ENCODE measurements at regions not wholly inside any gene's neighbourhood (a gene's known extent, or its start where the extent isn't known, plus 50 kb on each side); places are given as distances from the start of the nearest gene placed in this dataset.

DNA sequence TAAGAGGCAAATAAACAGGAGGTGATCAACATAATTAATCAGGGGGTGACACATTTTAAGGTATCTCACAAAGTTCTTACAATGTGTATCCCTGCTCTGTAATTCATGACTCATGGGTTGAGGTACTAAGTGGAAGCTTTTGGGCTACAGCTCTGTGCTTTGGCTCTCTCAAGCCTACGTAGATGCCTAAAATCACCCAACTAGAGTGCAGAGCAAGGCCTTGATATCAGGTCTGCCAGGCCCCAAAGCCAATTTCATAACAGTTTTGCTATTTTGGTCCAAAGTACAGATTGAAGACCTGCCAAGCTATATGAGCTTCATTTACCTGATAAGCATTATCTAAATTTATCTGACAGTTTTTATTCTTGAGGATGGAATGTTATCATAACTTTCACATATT is 175.3 kb upstream of the BET1 start:
- no peaks in the 10 kb centered on the region for H3K36me3 ChIP-seq (ENCODE audit: insufficient read depth, low read length)
- no peaks in the 10 kb centered on the region for H3K9me3 ChIP-seq (ENCODE audit: low read length)
- peaks cover 4% of the 10 kb centered on the region for H3K4me1 ChIP-seq (ENCODE audit: insufficient read depth, low read length, poor library complexity, severe bottlenecking)
- TF ChIP-seq EZH2phosphoT487 (IDR thresholded peaks at IDR 0.05; ENCODE audit: borderline replicate concordance, low read depth, low read length), result no peak
- TF ChIP-seq, protein P1, sequence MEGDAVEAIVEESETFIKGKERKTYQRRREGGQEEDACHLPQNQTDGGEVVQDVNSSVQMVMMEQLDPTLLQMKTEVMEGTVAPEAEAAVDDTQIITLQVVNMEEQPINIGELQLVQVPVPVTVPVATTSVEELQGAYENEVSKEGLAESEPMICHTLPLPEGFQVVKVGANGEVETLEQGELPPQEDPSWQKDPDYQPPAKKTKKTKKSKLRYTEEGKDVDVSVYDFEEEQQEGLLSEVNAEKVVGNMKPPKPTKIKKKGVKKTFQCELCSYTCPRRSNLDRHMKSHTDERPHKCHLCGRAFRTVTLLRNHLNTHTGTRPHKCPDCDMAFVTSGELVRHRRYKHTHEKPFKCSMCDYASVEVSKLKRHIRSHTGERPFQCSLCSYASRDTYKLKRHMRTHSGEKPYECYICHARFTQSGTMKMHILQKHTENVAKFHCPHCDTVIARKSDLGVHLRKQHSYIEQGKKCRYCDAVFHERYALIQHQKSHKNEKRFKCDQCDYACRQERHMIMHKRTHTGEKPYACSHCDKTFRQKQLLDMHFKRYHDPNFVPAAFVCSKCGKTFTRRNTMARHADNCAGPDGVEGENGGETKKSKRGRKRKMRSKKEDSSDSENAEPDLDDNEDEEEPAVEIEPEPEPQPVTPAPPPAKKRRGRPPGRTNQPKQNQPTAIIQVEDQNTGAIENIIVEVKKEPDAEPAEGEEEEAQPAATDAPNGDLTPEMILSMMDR (conservative IDR thresholded peaks at IDR 0.05; ENCODE audit: low read length), result no peak
- H3K79me2 ChIP-seq (ENCODE audit: insufficient read depth, low read depth, low read length), result no peaks in the 10 kb centered on the region
- H3K4me3 ChIP-seq (ENCODE audit: low read depth, low read length, poor library complexity, severe bottlenecking), result no peak overlapping the region
- ChIA-PET POLR2A (interaction anchor here (0.6 to 1.8 kb wide), 3 partner anchors 9 to 1285 kb away, joined by 3 to 4 read pairs (median 3); no protein-coding TSS in a partner anchor), CTCF (ENCODE audit: unreplicated experiment) (no interaction called here)
- no peak overlapping the region for H2AFZ ChIP-seq (ENCODE audit: low read length)
- H4K20me1 ChIP-seq (ENCODE audit: insufficient read depth, low read length), result no peaks in the 10 kb centered on the region
- no peak for DNase-seq (ENCODE audit: low spot score)
- H3K9me2 ChIP-seq (ENCODE audit: insufficient read depth, low read length), result peaks cover 4% of the 10 kb centered on the region; the same call in 1 of the 2 replicates
- H3K27ac ChIP-seq (ENCODE audit: low read depth, low read length, poor library complexity, severe bottlenecking), result no peak overlapping the region
- intact Hi-C loops (cut with micrococcal nuclease; ENCODE audit: unreplicated experiment), result no loop called here
- no TSS peak for BruUV-seq (replicated peaks)
- H3K4me2 ChIP-seq (ENCODE audit: low read length), result no peak overlapping the region

DNA sequence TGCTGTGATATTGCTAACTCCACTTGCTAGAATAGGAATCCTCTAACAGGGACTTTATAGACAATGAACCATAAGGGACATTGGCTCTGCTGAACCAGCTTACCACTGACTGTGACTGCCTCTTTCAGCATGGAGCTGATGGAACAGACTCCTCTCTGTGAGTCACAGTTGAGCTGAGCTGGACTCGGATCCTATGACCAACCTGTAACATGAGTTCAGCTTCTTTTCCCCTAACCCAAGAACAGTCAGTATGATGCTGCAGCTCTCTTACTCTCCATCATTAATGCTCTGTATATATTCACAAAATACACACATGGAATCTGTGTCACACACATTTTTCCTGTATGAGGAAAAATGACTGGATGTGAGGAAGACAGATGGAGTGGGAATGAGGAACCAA is 177.9 kb upstream of the BET1 start:
- Histone ChIP-seq H3K4me2 (ENCODE audit: low read length) (no peak overlapping the region), H3K4me1 (ENCODE audit: insufficient read depth, low read length, poor library complexity, severe bottlenecking) (no peaks in the 10 kb centered on the region), H3K36me3 (ENCODE audit: insufficient read depth, low read length) (no peaks in the 10 kb centered on the region), H3K79me2 (ENCODE audit: insufficient read depth, low read depth, low read length) (no peaks in the 10 kb centered on the region), H3K9me3 (ENCODE audit: low read length) (no peaks in the 10 kb centered on the region), H3K4me3 (ENCODE audit: low read depth, low read length, poor library complexity, severe bottlenecking) (no peak overlapping the region), H3K9me2 (ENCODE audit: insufficient read depth, low read length) (no peaks in the 10 kb centered on the region), H4K20me1 (ENCODE audit: insufficient read depth, low read length) (no peaks in the 10 kb centered on the region), H3K27ac (ENCODE audit: low read depth, low read length, poor library complexity, severe bottlenecking) (no peak overlapping the region), H2AFZ (ENCODE audit: low read length) (no peak overlapping the region)
- TF ChIP-seq, protein P1 (conservative IDR thresholded peaks at IDR 0.05; ENCODE audit: low read length), result no peak
- TF ChIP-seq EZH2phosphoT487 (IDR thresholded peaks at IDR 0.05; ENCODE audit: borderline replicate concordance, low read depth, low read length), result no peak
- no TSS peak for BruUV-seq (replicated peaks)
- CTCF ChIA-PET (ENCODE audit: unreplicated experiment), result interaction anchor here (0.5 to 1.1 kb wide), 2 partner anchors 14 to 116 kb away, joined by 3 to 5 read pairs; no protein-coding TSS in a partner anchor
- no peak for DNase-seq (ENCODE audit: low spot score)
- intact Hi-C loops (cut with micrococcal nuclease; ENCODE audit: unreplicated experiment), result no loop called here
- POLR2A ChIA-PET, result interaction anchor here (1.0 kb wide), 1 partner anchor 17 kb away, joined by 4 read pairs; no protein-coding TSS in a partner anchor

DNA sequence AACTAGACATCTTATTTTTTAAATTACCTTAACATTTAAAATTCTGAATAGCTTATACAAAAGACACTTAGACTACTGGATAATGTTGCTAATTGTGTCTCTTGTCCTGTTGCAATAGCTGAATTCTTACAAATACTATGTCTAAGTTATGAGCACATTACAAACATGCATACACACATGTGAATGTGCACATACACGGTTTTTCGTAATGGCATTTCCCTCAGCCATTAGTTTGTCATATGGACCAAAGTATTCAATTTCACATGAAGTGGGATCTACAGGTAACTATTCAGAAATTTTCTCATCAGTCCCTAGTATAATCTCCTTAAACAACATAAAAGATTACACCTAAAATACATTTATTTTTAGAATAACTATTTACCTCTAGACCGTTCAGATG is 178.6 kb upstream of the BET1 start:
- no peak for DNase-seq (ENCODE audit: low spot score)
- H3K9me3 ChIP-seq (ENCODE audit: low read length), result no peaks in the 10 kb centered on the region
- H3K9me2 ChIP-seq (ENCODE audit: insufficient read depth, low read length), result no peaks in the 10 kb centered on the region
- CTCF ChIA-PET (ENCODE audit: unreplicated experiment), result interaction anchor here (1.1 kb wide), 1 partner anchor 15 kb away, joined by 3 read pairs; no protein-coding TSS in a partner anchor
- intact Hi-C loops (cut with micrococcal nuclease; ENCODE audit: unreplicated experiment), result no loop called here
- H3K27ac ChIP-seq (ENCODE audit: low read depth, low read length, poor library complexity, severe bottlenecking), result no peak overlapping the region
- no peak for TF ChIP-seq EZH2phosphoT487 (IDR thresholded peaks at IDR 0.05; ENCODE audit: borderline replicate concordance, low read depth, low read length)
- TF ChIP-seq, protein P1 (conservative IDR thresholded peaks at IDR 0.05; ENCODE audit: low read length), result no peak
- POLR2A ChIA-PET, result interaction anchor here (1.0 kb wide), 1 partner anchor 18 kb away, joined by 4 read pairs; no protein-coding TSS in a partner anchor
- no peaks in the 10 kb centered on the region for H4K20me1 ChIP-seq (ENCODE audit: insufficient read depth, low read length)
- BruUV-seq (replicated peaks), result no TSS peak
- no peaks in the 10 kb centered on the region for H3K4me1 ChIP-seq (ENCODE audit: insufficient read depth, low read length, poor library complexity, severe bottlenecking)
- no peak overlapping the region for H3K4me2 ChIP-seq (ENCODE audit: low read length)
- no peak overlapping the region for H3K4me3 ChIP-seq (ENCODE audit: low read depth, low read length, poor library complexity, severe bottlenecking)
- H3K36me3 ChIP-seq (ENCODE audit: insufficient read depth, low read length), result no peaks in the 10 kb centered on the region
- no peaks in the 10 kb centered on the region for H3K79me2 ChIP-seq (ENCODE audit: insufficient read depth, low read depth, low read length)
- no peak overlapping the region for H2AFZ ChIP-seq (ENCODE audit: low read length)

Data from OCI-LY7 (cell line).